Nephron (organoid): ENCODE measurements at regions not wholly inside any gene's neighbourhood (a gene's known extent, or its start where the extent isn't known, plus 50 kb on each side); places are given as distances from the start of the nearest gene placed in this dataset.

Experiments used
- H3K27ac Mint-ChIP-seq, 3 experiments: 2 replicates each; pipeline ENCODE4 v1.8.0; 2020; ENCODE audit warnings: mixed read lengths in 3 of 3, mild to moderate bottlenecking in 2 of 3, moderate library complexity in 1 of 3
- H3K27me3 Mint-ChIP-seq: 2 replicates; pipeline ENCODE4 v1.8.0; 2021; ENCODE audit warnings: low read depth, mild to moderate bottlenecking, moderate library complexity, mixed read lengths
- H3K36me3 Mint-ChIP-seq: 2 replicates; pipeline ENCODE4 v1.8.0; 2020; ENCODE audit warnings: low read depth, mixed read lengths
- H3K4me1 Mint-ChIP-seq: 2 replicates; pipeline ENCODE4 v1.8.0; 2020; ENCODE audit warnings: mixed read lengths
- H3K4me3 Mint-ChIP-seq, 3 experiments: 2 replicates each; pipeline ENCODE4 v1.8.0; 2020; ENCODE audit warnings: mild to moderate bottlenecking in 3 of 3, mixed read lengths in 3 of 3, moderate library complexity in 2 of 3
- H3K9me3 Mint-ChIP-seq: 2 replicates; pipeline ENCODE4 v1.8.0; 2020; ENCODE audit warnings: mixed read lengths
- CTCF ChIP-seq, 3 experiments: fragments of 200-600 bp; sonication (generic); IDR thresholded peaks; one replicate each; pipeline ENCODE4 v1.5.0; 2021; ENCODE audit warnings: antibody characterized with exemption in 3 of 3; ENCODE audit not compliant: unreplicated experiment in 3 of 3

DNA sequence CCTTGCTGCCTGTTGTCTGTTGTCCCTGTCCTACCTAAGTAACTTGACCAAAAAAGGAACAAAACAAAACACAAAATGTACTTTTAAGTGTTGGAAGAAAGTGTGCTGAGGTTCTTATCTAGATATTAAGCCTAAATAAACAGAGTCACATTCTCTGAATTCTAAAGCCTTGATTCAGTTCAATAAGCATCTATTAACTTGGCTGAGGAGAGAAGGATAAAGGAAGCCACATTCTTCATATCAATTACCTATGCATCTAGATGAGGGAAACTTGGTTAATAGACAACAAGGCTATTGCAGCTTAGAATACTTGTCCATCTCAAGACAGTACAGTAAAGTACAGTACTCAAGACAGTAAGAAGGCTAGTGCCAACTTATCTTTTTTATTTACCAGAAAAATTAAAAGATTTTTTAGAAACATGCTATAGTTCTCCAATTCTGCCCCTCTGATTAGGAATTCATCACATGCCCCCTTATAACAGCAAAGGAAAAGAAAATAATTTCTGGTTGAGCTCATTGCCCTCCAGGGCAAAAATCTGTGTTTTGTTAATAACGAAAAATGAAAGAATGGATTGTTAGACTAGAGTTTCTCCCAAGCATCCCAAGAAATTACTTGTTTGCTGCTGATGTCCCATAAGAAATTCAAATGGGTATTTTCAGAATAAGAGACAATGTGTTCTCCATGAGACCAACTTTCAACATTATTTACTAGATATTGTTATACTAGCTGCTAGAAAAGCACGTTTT lies 546.5 kb upstream of the SEMA3D start:
- TF ChIP-seq CTCF (IDR thresholded peaks at IDR 0.05; ENCODE audit: unreplicated experiment in 3 of 3) = no peak
- no peak overlapping the region for H3K4me3 Mint-ChIP-seq
- no peaks in the 10 kb centered on the region for H3K36me3 Mint-ChIP-seq
- peak overlapping the region; percentile 41 to 78 (median 55) for H3K27ac Mint-ChIP-seq
- H3K27me3 Mint-ChIP-seq = no peaks in the 10 kb centered on the region
- peaks cover 17% of the 10 kb centered on the region for H3K9me3 Mint-ChIP-seq
- H3K4me1 Mint-ChIP-seq = no peaks in the 10 kb centered on the region

- Mint-ChIP-seq H3K4me3 (no peak overlapping the region), H3K9me3 (peaks cover 13% of the 10 kb centered on the region), H3K27ac (no peak overlapping the region), H3K27me3 (no peaks in the 10 kb centered on the region), H3K36me3 (no peaks in the 10 kb centered on the region), H3K4me1 (no peaks in the 10 kb centered on the region)
- TF ChIP-seq CTCF (IDR thresholded peaks at IDR 0.05; ENCODE audit: unreplicated experiment in 3 of 3) = no peak
Observed at GRCh38 chr7:85730012-85730411, 543.2 kb upstream of the SEMA3D start.

- H3K36me3 Mint-ChIP-seq = no peaks in the 10 kb centered on the region
- no peak for TF ChIP-seq CTCF (IDR thresholded peaks at IDR 0.05; ENCODE audit: unreplicated experiment in 3 of 3)
Observed at GRCh38 chr7:85725026-85725425, 538.2 kb upstream of the SEMA3D start.

GRCh38 chr7:85719981-85720953 lies 533.4 kb upstream of the SEMA3D start:
- H3K27me3 Mint-ChIP-seq = no peaks in the 10 kb centered on the region
- no peak overlapping the region for H3K4me3 Mint-ChIP-seq
- no peaks in the 10 kb centered on the region for H3K9me3 Mint-ChIP-seq
- no peaks in the 10 kb centered on the region for H3K36me3 Mint-ChIP-seq
- peaks cover 5% of the 10 kb centered on the region for H3K4me1 Mint-ChIP-seq
- H3K27ac Mint-ChIP-seq = peak overlapping the region; percentile 70 to 89 (median 76)
- TF ChIP-seq CTCF (IDR thresholded peaks at IDR 0.05; ENCODE audit: unreplicated experiment in 3 of 3) = no peak

More at GRCh38 chr7:85725026-85725425, 538.2 kb upstream of the SEMA3D start:
- peaks cover 2% of the 10 kb centered on the region for H3K4me1 Mint-ChIP-seq
- H3K4me3 Mint-ChIP-seq = no peak overlapping the region
- H3K27me3 Mint-ChIP-seq = no peaks in the 10 kb centered on the region
- H3K9me3 Mint-ChIP-seq = peaks cover 3% of the 10 kb centered on the region
- H3K27ac Mint-ChIP-seq = no peak overlapping the region

DNA sequence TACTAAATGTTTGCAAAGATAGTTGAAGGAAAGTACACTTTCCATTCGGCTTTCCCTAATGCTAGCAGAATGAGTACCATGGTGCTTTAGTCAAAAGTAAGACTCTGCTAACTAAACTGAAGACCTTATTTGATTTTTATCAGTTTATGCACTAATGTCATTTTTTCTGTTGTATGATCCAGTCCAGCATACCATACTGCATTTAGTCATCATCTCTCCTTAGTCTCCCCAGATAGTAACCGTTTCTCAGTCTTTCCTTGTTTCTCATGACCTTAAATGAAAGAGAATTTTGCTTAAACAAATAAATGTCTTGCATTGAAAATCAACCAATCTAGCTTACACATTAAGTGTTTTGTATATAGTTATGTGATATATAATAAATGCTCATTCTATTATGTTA lies 529.5 kb upstream of the SEMA3D start:
- H3K27me3 Mint-ChIP-seq = no peaks in the 10 kb centered on the region
- peaks cover 16% of the 10 kb centered on the region for H3K4me1 Mint-ChIP-seq
- no peak overlapping the region for H3K4me3 Mint-ChIP-seq
- TF ChIP-seq CTCF (IDR thresholded peaks at IDR 0.05; ENCODE audit: unreplicated experiment in 3 of 3) = no peak
- H3K36me3 Mint-ChIP-seq = no peaks in the 10 kb centered on the region
- H3K9me3 Mint-ChIP-seq = no peaks in the 10 kb centered on the region
- H3K27ac Mint-ChIP-seq = no peak overlapping the region
